ENCODE measurements at regions not wholly inside any gene's neighbourhood (a gene's known extent, or its start where the extent isn't known, plus 50 kb on each side); places are given as distances from the start of the nearest gene placed in this dataset.

- TF ChIP-seq ATF3 (IDR thresholded peaks at IDR 0.05) (no peak), ZBTB33 (IDR thresholded peaks at IDR 0.05) (no peak), GABPA (IDR thresholded peaks at IDR 0.05 in 1 of 2, conservative IDR thresholded peaks at IDR 0.05 in 1 of 2) (no peak), FOXA1 (IDR thresholded peaks at IDR 0.05) (no peak), EGR1 (IDR thresholded peaks at IDR 0.05; ENCODE audit: low read depth in 2 of 2) (no peak), NR2F2 (IDR thresholded peaks at IDR 0.05) (no peak), YY1 (IDR thresholded peaks at IDR 0.05) (no peak), RAD21 (IDR thresholded peaks at IDR 0.05) (no peak), HNF4A (conservative IDR thresholded peaks at IDR 0.05) (no peak), SP1 (IDR thresholded peaks at IDR 0.05) (no peak)
Observed at GRCh38 chr17:33516645-33517044, 223.6 kb upstream of the ASIC2 start (continued).

- no peak for DNase-seq (ENCODE audit: low spot score)
- Histone ChIP-seq H3K27me3 (ENCODE audit: control insufficient read depth in 4 of 4, insufficient read depth in 4 of 4, low read length in 3 of 4) (no peaks in the 10 kb centered on the region), H3K36me3 (ENCODE audit: control insufficient read depth in 4 of 4, insufficient read depth in 3 of 4, low read depth in 1 of 4, low read length in 3 of 4) (no peaks in the 10 kb centered on the region), H3K9me3 (ENCODE audit: control insufficient read depth in 4 of 4, low read length in 3 of 4) (no peaks in the 10 kb centered on the region), H3K4me1 (ENCODE audit: control insufficient read depth in 4 of 4, insufficient read depth in 4 of 4, low read length in 3 of 4) (peaks cover 0 to 10% (median 7%) of the 10 kb centered on the region in 4 donors), H3K4me3 (ENCODE audit: low read depth in 1 of 3, low read length in 3 of 3) (no peak overlapping the region), H3K27ac (ENCODE audit: low read depth in 1 of 2, low read length in 2 of 2) (no peak overlapping the region), H3K9ac (ENCODE audit: low read depth in 1 of 2, low read length in 2 of 2) (no peak overlapping the region)
- 75% methylated on average over 4 of the region's 5 CpGs for WGBS
- TF ChIP-seq FOXA2 (IDR thresholded peaks at IDR 0.05) (no peak), FOXA1 (IDR thresholded peaks at IDR 0.05) (no peak), EGR1 (IDR thresholded peaks at IDR 0.05; ENCODE audit: low read depth in 2 of 2) (no peak), JUND (IDR thresholded peaks at IDR 0.05) (no peak)
Observed at GRCh38 chr17:33517746-33518145, 224.7 kb upstream of the ASIC2 start.

- peaks cover 0 to 3% (median 2%) of the 10 kb centered on the region in 4 donors for H3K4me1 ChIP-seq (ENCODE audit: control insufficient read depth in 4 of 4, insufficient read depth in 4 of 4, low read length in 3 of 4)
- H3K9ac ChIP-seq (ENCODE audit: low read depth in 1 of 2, low read length in 2 of 2): no peak overlapping the region
- H3K27ac ChIP-seq (ENCODE audit: low read depth in 1 of 2, low read length in 2 of 2): no peak overlapping the region
- TF ChIP-seq FOXA2 (IDR thresholded peaks at IDR 0.05) (no peak), YY1 (IDR thresholded peaks at IDR 0.05) (no peak), HNF4G (IDR thresholded peaks at IDR 0.05) (no peak), ZBTB33 (IDR thresholded peaks at IDR 0.05) (no peak), HNF4A (conservative IDR thresholded peaks at IDR 0.05) (no peak), TAF1 (conservative IDR thresholded peaks at IDR 0.05) (no peak), EGR1 (IDR thresholded peaks at IDR 0.05; ENCODE audit: low read depth in 2 of 2) (no peak), GABPA (IDR thresholded peaks at IDR 0.05 in 1 of 2, conservative IDR thresholded peaks at IDR 0.05 in 1 of 2) (no peak), FOXA1 (IDR thresholded peaks at IDR 0.05) (no peak), JUND (IDR thresholded peaks at IDR 0.05) (no peak)
- H3K4me3 ChIP-seq (ENCODE audit: low read depth in 1 of 3, low read length in 3 of 3): no peak overlapping the region
- H3K36me3 ChIP-seq (ENCODE audit: control insufficient read depth in 4 of 4, insufficient read depth in 3 of 4, low read depth in 1 of 4, low read length in 3 of 4): no peaks in the 10 kb centered on the region
- no peaks in the 10 kb centered on the region for H3K9me3 ChIP-seq (ENCODE audit: control insufficient read depth in 4 of 4, low read length in 3 of 4)
- WGBS: 46% methylated on average over 4 of the region's 4 CpGs
- H3K27me3 ChIP-seq (ENCODE audit: control insufficient read depth in 4 of 4, insufficient read depth in 4 of 4, low read length in 3 of 4): peaks cover 0 to 7% (median 0%) of the 10 kb centered on the region in 4 donors
- no peak for DNase-seq (ENCODE audit: low spot score)
Observed at GRCh38 chr17:33519692-33520091, 226.6 kb upstream of the ASIC2 start.

All from liver (tissue), 7 donors.